Parathyroid adenoma (tissue), 2 donors: ENCODE measurements at regions not wholly inside any gene's neighbourhood (a gene's known extent, or its start where the extent isn't known, plus 50 kb on each side); places are given as distances from the start of the nearest gene placed in this dataset.
A peak's percentile ranks its signal among the peaks of the same experiment; 100 is the strongest.

Source experiments
- H2AFZ ChIP-seq: fragments of 300-600 bp; sonication (generic); one replicate; pipeline ENCODE4 v1.7.0; 2017; ENCODE audit warnings: antibody characterized with exemption, mild to moderate bottlenecking
- H3K27ac ChIP-seq: fragments of 300-600 bp; sonication (generic); one replicate; pipeline ENCODE4 v1.7.0; 2017
- H3K27me3 ChIP-seq: fragments of 300-600 bp; sonication (generic); one replicate; pipeline ENCODE4 v1.7.0; 2017; ENCODE audit warnings: low read length; ENCODE audit not compliant: control insufficient read depth, insufficient read depth
- H3K36me3 ChIP-seq: fragments of 300-600 bp; sonication (generic); one replicate; pipeline ENCODE4 v1.7.0; 2017; ENCODE audit warnings: low read length; ENCODE audit not compliant: control insufficient read depth, insufficient read depth
- H3K4me1 ChIP-seq: fragments of 300-600 bp; sonication (generic); one replicate; pipeline ENCODE4 v1.7.0; 2017; ENCODE audit warnings: control low read depth
- H3K4me2 ChIP-seq: fragments of 300-600 bp; sonication (generic); one replicate; pipeline ENCODE4 v1.7.0; 2017; ENCODE audit warnings: low read length
- H3K4me3 ChIP-seq: fragments of 300-600 bp; sonication (generic); one replicate; pipeline ENCODE4 v1.7.0; 2017; ENCODE audit warnings: low read depth, low read length
- H3K79me2 ChIP-seq: fragments of 300-600 bp; sonication (generic); one replicate; pipeline ENCODE4 v1.7.0; 2017; ENCODE audit warnings: control low read depth
- H3K9ac ChIP-seq: fragments of 300-600 bp; sonication (generic); one replicate; pipeline ENCODE4 v1.7.0; 2017; ENCODE audit warnings: mild to moderate bottlenecking
- H3K9me3 ChIP-seq: fragments of 300-600 bp; sonication (generic); one replicate; pipeline ENCODE4 v1.7.0; 2017; ENCODE audit warnings: low read length; ENCODE audit not compliant: control insufficient read depth
- TF ChIP-seq, protein P1 (sequence below): fragments of 300-600 bp; sonication (generic); IDR thresholded peaks from one replicate; pipeline ENCODE4 v1.7.0; 2017; ENCODE audit warnings: antibody characterized with exemption, mild to moderate bottlenecking
- donor health status: primary hyperparathyroidism.

DNA sequence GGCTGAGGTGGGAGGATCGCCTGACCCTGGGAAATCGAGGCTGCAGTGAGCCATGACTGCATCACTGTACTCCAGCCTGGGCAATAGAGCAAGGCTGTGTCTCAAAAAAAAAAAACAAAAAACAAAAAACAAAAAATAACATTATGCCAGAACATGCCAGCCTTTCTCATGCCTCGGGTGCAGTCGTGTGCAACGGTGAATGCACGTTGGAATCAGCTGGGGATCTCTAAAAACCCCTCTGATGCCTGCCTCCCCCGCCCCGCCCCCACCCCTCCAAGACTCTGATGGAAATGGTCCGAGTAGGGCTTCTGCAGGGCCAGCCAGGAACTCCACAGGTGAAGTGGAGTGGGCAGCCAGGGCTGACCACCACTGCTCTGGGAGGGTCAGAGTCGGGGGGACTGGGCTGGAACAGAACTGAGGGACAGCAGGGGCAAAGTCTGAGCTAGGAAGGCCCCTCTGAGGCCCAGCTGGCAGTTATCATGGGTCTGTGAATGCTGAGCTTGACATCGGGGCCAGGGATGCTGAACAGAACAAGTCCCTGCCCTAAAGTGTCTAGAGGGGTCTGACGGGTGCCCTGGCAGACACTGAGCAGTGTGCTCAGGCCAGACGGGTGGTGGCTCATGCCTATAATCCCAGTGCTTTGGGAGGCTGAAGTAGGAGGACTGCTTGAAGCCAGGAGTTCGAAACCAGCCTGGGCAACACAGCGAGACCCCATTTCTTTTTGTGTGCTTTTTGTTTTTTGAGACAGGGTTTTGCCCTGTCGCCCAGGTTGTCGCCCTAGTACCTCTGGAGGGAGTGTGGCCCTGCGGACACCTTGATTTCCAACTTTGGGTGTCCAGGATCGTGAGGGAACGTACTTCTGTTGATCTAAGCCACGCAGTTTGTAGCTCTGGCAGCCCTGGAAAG lies 193.4 kb upstream of the GSE1 start:
- H3K27me3 ChIP-seq = no peaks in the 10 kb centered on the region
- no peaks in the 10 kb centered on the region for H3K9me3 ChIP-seq
- no peak overlapping the region for H2AFZ ChIP-seq
- no peaks in the 10 kb centered on the region for H3K36me3 ChIP-seq
- no peak overlapping the region for H3K4me2 ChIP-seq
- H3K27ac ChIP-seq = no peak overlapping the region
- H3K9ac ChIP-seq = no peak overlapping the region
- no peak overlapping the region for H3K4me3 ChIP-seq
- TF ChIP-seq, protein P1, sequence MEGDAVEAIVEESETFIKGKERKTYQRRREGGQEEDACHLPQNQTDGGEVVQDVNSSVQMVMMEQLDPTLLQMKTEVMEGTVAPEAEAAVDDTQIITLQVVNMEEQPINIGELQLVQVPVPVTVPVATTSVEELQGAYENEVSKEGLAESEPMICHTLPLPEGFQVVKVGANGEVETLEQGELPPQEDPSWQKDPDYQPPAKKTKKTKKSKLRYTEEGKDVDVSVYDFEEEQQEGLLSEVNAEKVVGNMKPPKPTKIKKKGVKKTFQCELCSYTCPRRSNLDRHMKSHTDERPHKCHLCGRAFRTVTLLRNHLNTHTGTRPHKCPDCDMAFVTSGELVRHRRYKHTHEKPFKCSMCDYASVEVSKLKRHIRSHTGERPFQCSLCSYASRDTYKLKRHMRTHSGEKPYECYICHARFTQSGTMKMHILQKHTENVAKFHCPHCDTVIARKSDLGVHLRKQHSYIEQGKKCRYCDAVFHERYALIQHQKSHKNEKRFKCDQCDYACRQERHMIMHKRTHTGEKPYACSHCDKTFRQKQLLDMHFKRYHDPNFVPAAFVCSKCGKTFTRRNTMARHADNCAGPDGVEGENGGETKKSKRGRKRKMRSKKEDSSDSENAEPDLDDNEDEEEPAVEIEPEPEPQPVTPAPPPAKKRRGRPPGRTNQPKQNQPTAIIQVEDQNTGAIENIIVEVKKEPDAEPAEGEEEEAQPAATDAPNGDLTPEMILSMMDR = no peak
- H3K79me2 ChIP-seq = peaks cover 17% of the 10 kb centered on the region
- no peaks in the 10 kb centered on the region for H3K4me1 ChIP-seq

DNA sequence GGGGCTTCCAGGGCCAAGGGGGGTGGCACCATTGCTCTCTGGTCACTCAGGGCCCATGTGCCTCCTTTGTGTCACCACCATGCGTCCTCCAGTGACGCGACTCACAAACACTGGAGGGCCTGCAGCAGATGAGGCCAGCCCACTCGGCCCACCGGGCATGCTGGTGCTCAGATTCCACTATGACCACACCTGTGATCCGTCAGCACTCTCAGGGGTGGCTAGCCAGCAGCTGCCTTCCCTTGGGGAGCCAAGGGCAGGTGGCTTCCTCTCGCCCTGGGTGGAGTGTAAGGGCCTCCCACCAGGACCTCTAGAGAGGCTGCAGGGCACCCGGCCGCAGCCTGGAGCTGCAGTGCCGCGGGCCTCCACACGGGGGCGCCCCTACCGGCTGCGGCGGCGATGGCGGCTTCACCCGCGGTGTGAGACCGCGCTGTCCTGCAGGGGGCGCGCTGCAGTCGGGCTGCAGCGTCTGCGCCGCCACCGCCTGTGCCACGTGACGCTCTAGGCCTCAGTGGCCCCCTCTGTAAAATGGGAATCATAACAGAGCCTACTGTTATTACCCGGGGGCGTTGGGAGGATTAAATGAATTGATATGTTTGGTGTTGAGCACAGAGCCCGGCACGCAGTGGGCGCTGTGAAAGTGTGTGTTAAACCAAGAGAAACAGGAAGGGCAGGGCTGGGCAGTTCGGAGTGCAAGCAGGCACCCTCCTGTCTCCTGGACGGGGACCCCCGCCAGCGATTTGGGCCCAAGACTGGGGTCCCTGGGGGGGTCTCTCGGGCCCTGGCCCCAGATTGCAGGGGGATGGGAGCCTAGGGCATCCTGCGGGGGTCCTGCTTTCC lies 192.4 kb upstream of the GSE1 start:
- H3K27ac ChIP-seq = no peak overlapping the region
- no peak overlapping the region for H3K4me3 ChIP-seq

DNA sequence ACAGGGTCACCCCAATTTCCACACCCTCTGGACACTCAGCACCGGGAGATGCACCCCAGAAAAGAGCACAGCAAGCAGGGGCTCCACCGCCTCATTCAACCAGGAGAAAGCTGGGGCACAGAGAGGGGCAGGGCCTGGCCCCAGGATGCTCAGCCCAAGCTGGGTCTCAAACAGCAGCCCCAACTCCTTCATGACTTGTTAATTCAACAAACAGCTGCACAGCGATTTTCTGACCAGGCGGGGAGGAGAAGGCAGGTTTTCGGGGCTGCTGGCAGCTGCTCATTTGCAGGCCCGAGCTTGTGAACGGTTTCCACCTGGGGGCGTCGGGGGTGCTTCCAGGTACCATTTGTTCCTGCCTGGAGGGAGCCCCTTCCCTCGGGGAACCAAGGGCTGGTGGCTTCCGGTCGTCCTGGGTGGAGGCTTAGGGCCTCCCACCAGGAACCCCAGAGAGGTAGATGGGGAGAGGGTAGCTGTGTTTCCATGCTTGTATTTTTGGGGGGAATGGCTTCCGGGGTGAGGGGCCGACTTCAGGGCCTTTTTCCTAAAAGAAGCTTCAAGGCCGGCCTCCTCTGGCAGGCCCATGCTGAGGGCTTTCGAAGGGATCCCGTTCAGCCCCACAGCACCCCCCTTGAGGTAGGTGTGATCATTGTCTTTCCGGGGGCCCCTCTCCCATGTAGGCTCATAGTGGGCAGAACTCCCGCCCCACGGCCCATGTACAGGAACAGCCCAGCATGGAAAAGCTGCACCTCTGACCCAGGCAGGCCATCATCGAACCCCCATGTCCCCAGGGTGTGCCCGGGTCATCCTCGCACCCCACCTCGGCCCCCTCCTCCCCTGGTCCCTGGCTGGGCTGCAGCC lies 191.6 kb upstream of the GSE1 start:
- Histone ChIP-seq H3K36me3 (no peaks in the 10 kb centered on the region), H3K79me2 (peaks cover 14% of the 10 kb centered on the region), H3K4me1 (no peaks in the 10 kb centered on the region), H3K9ac (no peak overlapping the region), H2AFZ (no peak overlapping the region), H3K4me3 (no peak overlapping the region), H3K4me2 (no peak overlapping the region), H3K27me3 (no peaks in the 10 kb centered on the region), H3K9me3 (no peaks in the 10 kb centered on the region), H3K27ac (no peak overlapping the region)
- TF ChIP-seq, protein P1 = no peak

More for the DNA sequence above, 192.4 kb upstream of the GSE1 start:
- Histone ChIP-seq H3K9me3 (no peaks in the 10 kb centered on the region), H3K36me3 (no peaks in the 10 kb centered on the region), H3K9ac (no peak overlapping the region), H3K27me3 (no peaks in the 10 kb centered on the region), H3K4me2 (no peak overlapping the region), H3K79me2 (peaks cover 17% of the 10 kb centered on the region), H3K4me1 (no peaks in the 10 kb centered on the region), H2AFZ (no peak overlapping the region)
- TF ChIP-seq, protein P1 = peak; percentile 99

DNA sequence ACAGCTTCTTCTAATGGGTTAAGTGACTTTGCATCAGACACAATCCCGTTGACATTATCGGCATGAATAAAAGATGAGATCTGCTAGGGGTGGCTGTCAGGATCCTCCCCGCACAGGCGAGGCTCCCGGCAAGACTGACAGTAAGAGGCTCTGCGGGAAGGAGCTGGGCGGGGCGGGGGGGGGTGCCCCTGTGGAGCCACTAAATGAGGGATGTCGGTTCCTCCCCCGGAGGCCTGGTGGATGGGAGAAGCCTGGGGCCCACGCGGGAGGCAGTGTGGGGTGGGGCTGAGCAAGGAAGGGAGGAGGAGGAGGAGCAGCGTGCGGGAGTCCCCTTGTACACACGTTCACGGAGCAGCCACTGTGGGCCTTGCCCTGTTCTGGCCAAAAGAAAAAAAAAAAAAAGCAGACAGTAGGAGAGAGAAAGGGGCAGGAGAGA lies 190.9 kb upstream of the GSE1 start:
- TF ChIP-seq, protein P1 = no peak
- no peak overlapping the region for H3K4me3 ChIP-seq
- H3K4me2 ChIP-seq = no peak overlapping the region
- no peak overlapping the region for H2AFZ ChIP-seq
- no peaks in the 10 kb centered on the region for H3K9me3 ChIP-seq
- no peaks in the 10 kb centered on the region for H3K27me3 ChIP-seq
- H3K27ac ChIP-seq = no peak overlapping the region
- H3K4me1 ChIP-seq = no peaks in the 10 kb centered on the region
- peaks cover 14% of the 10 kb centered on the region for H3K79me2 ChIP-seq
- H3K36me3 ChIP-seq = no peaks in the 10 kb centered on the region
- H3K9ac ChIP-seq = no peak overlapping the region
